ENCODE measurements at regions not wholly inside any gene's neighbourhood (a gene's known extent, or its start where the extent isn't known, plus 50 kb on each side); places are given as distances from the start of the nearest gene placed in this dataset.

GRCh38 chr4:98195005-98195404, 51.7 kb upstream of the STPG2 start:
- peaks cover 10% of the 10 kb centered on the region; the same call in 1 of the 2 replicates for H3K9me3 ChIP-seq (ENCODE audit: insufficient read depth, low read depth)
- no peaks in the 10 kb centered on the region for H3K9me2 ChIP-seq (ENCODE audit: insufficient read depth)
- no peaks in the 10 kb centered on the region for H3K36me3 ChIP-seq (ENCODE audit: low read depth)
- intact Hi-C loops (cut with micrococcal nuclease; ENCODE audit: unreplicated experiment): no loop called here
- H3K4me2 ChIP-seq: no peak overlapping the region
- no peak for DNase-seq
- no peak overlapping the region for H3K4me3 ChIP-seq
- no peaks in the 10 kb centered on the region for H3K4me1 ChIP-seq (replicated peaks; ENCODE audit: insufficient read depth)
- ChIA-PET CTCF (no interaction called here), POLR2A (ENCODE audit: unreplicated experiment) (no interaction called here)
- TF ChIP-seq EZH2 (IDR thresholded peaks at IDR 0.05; ENCODE audit: low read depth): no peak
- TF ChIP-seq, protein P1, sequence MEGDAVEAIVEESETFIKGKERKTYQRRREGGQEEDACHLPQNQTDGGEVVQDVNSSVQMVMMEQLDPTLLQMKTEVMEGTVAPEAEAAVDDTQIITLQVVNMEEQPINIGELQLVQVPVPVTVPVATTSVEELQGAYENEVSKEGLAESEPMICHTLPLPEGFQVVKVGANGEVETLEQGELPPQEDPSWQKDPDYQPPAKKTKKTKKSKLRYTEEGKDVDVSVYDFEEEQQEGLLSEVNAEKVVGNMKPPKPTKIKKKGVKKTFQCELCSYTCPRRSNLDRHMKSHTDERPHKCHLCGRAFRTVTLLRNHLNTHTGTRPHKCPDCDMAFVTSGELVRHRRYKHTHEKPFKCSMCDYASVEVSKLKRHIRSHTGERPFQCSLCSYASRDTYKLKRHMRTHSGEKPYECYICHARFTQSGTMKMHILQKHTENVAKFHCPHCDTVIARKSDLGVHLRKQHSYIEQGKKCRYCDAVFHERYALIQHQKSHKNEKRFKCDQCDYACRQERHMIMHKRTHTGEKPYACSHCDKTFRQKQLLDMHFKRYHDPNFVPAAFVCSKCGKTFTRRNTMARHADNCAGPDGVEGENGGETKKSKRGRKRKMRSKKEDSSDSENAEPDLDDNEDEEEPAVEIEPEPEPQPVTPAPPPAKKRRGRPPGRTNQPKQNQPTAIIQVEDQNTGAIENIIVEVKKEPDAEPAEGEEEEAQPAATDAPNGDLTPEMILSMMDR (conservative IDR thresholded peaks at IDR 0.05): no peak
- no peaks in the 10 kb centered on the region for H3F3A ChIP-seq (ENCODE audit: insufficient read depth, low read depth)
- no peaks in the 10 kb centered on the region for H4K20me1 ChIP-seq (ENCODE audit: insufficient read depth)
- no peak overlapping the region for H2AFZ ChIP-seq
- no peak overlapping the region for H3K27ac ChIP-seq
- BruUV-seq (replicated peaks): no TSS peak
- no peaks in the 10 kb centered on the region for H3K79me2 ChIP-seq (ENCODE audit: low read depth)
- H3K27me3 ChIP-seq (ENCODE audit: insufficient read depth, low read depth): no peaks in the 10 kb centered on the region

DNA sequence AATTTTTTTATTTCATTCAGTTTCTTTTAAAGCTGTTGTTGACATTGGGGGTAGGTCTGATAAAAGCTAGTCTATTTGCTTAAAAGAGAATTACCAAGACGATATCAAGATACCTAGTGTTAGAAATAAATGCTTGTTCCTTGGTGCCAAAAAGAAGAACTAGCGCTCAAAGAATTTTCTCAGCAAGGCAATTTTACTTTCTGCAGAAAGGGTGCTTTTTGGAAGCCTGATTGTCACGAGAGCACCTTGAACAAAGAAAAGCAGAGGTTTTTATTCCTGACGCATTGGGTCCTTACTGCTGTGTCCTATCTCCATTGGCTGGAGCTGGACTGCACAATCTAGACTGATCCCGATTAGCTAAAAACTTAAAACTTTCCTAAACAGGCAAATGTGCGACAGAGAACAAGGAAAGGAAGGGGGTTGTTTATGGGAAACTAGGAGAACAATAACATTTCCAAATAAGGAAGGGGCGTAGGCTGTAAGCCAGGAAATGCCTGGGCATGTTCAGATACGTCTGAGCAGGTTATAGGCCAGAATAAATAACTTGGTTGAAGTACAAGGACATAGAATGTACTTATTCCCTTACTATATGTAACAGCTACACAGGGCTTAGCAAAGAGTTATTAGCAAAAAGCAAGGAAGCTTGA, 50.3 kb upstream of the STPG2 start:
- no peak for DNase-seq
- H3K4me3 ChIP-seq: no peak overlapping the region
- no peak overlapping the region for H3K27ac ChIP-seq
- H3K9me3 ChIP-seq (ENCODE audit: insufficient read depth, low read depth): peaks cover 10% of the 10 kb centered on the region; the same call in 1 of the 2 replicates
- H3K79me2 ChIP-seq (ENCODE audit: low read depth): no peaks in the 10 kb centered on the region
- POLR2A ChIA-PET (ENCODE audit: unreplicated experiment): no interaction called here
- intact Hi-C loops (cut with micrococcal nuclease; ENCODE audit: unreplicated experiment): no loop called here
- H4K20me1 ChIP-seq (ENCODE audit: insufficient read depth): no peaks in the 10 kb centered on the region
- CTCF ChIA-PET: no interaction called here
- no peaks in the 10 kb centered on the region for H3F3A ChIP-seq (ENCODE audit: insufficient read depth, low read depth)
- H3K4me2 ChIP-seq: no peak overlapping the region
- H3K36me3 ChIP-seq (ENCODE audit: low read depth): no peaks in the 10 kb centered on the region
- no TSS peak for BruUV-seq (replicated peaks)
- no peaks in the 10 kb centered on the region for H3K27me3 ChIP-seq (ENCODE audit: insufficient read depth, low read depth)
- no peaks in the 10 kb centered on the region for H3K9me2 ChIP-seq (ENCODE audit: insufficient read depth)
- TF ChIP-seq, protein P1 (conservative IDR thresholded peaks at IDR 0.05): no peak
- TF ChIP-seq EZH2 (IDR thresholded peaks at IDR 0.05; ENCODE audit: low read depth): no peak
- no peaks in the 10 kb centered on the region for H3K4me1 ChIP-seq (replicated peaks; ENCODE audit: insufficient read depth)
- H2AFZ ChIP-seq: no peak overlapping the region

All from PC-9 (cell line).